ENCODE measurements at regions not wholly inside any gene's neighbourhood (a gene's known extent, or its start where the extent isn't known, plus 50 kb on each side); places are given as distances from the start of the nearest gene placed in this dataset.

DNA sequence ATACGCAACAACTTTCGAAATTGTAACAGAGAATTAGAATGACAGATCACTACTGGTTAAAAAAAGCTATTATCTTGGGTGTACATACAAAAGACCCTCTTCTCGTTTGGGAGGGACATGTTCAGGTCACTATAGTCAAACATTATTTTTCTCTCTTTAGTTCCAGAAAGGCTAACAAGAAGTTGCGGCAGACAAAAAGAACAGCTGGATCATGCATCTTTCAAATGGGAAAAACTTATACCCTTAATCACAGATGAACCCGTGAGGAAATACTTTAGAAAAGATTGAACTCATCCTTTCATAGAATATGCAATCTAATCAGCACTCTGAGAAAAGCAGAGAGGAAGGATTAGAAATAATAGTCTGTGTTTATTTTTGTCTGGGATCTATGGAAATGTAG, 72.5 kb downstream of the EVX1 start:
- no peak for DNase-seq (ENCODE audit: low read depth)
- H3K4me3 ChIP-seq (ENCODE audit: low read length): no peak overlapping the region
- TF ChIP-seq, protein P1, sequence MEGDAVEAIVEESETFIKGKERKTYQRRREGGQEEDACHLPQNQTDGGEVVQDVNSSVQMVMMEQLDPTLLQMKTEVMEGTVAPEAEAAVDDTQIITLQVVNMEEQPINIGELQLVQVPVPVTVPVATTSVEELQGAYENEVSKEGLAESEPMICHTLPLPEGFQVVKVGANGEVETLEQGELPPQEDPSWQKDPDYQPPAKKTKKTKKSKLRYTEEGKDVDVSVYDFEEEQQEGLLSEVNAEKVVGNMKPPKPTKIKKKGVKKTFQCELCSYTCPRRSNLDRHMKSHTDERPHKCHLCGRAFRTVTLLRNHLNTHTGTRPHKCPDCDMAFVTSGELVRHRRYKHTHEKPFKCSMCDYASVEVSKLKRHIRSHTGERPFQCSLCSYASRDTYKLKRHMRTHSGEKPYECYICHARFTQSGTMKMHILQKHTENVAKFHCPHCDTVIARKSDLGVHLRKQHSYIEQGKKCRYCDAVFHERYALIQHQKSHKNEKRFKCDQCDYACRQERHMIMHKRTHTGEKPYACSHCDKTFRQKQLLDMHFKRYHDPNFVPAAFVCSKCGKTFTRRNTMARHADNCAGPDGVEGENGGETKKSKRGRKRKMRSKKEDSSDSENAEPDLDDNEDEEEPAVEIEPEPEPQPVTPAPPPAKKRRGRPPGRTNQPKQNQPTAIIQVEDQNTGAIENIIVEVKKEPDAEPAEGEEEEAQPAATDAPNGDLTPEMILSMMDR (conservative IDR thresholded peaks at IDR 0.05; ENCODE audit: low read depth, low read length): no peak

DNA sequence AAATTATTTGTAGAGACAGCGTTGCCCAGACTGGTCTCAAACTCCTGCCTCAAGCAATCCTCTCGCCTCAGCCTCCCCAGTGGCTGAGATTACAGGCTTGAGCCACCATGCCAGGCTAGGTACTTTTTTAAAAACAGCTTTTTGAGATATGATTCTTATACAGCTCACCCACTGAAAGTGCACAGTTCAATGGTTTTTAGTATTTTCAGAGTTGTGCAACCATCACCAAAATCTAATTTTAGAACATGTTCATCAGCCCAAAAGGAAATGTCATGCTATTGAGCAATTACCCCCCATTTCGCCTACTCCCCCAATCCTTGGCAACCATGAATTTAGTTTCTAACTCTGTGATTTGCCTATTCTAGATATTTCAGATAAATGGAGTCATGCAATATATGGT, 73.7 kb downstream of the EVX1 start:
- no peak overlapping the region for H3K4me3 ChIP-seq (ENCODE audit: low read length)
- DNase-seq (ENCODE audit: low read depth): no peak
- TF ChIP-seq, protein P1 (conservative IDR thresholded peaks at IDR 0.05; ENCODE audit: low read depth, low read length): no peak

DNA sequence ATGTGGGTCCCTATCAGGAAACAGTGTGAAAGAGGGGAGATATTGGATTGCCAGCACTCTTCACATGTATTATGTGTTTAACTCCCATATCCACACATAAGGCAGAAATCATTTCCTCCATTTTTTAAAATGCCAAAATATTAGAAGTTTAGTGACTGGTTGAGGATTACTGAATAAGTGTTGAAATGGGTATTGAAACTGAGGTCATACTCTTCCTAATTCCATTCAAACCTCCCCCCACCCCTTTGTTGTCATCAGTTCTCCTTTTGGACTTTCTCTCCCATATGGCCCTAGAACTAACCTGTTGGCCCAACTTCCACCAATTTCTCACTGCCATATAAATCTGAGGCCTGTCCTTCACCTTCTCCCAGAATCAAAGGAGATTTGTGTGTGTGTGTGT, 81.6 kb downstream of the EVX1 start:
- H3K4me3 ChIP-seq (ENCODE audit: low read length): no peak overlapping the region
- no peak for DNase-seq (ENCODE audit: low read depth)
- TF ChIP-seq, protein P1 (conservative IDR thresholded peaks at IDR 0.05; ENCODE audit: low read depth, low read length): no peak

- TF ChIP-seq, protein P1 (conservative IDR thresholded peaks at IDR 0.05; ENCODE audit: low read depth, low read length): peak; percentile 21
- no peak for DNase-seq (ENCODE audit: low read depth)
Observed at GRCh38 chr7:27329909-27330308, 87.3 kb downstream of the EVX1 start.

DNA sequence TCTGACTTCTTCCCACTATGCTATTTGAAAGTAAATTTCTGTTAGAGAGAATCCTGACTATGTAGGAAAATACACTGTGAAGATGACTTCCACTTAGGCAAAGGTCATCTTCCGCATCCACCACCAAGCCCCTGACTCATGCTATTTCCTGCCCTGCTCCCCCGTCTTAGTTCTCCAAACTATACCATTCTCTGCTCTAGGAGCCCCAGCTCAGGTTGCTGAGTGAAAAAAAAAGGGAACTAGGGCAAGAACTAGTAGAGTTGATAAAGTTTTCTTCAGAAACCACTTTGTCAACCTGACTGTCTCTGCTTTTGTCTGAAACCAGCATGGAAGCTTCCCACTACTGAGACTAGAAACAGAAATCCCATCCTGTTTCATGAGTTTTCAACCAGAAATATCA, 96.9 kb downstream of the EVX1 start:
- H3K4me3 ChIP-seq (ENCODE audit: low read length): no peak overlapping the region
- no peak for DNase-seq (ENCODE audit: low read depth)
- TF ChIP-seq, protein P1 (conservative IDR thresholded peaks at IDR 0.05; ENCODE audit: low read depth, low read length): no peak

More at GRCh38 chr7:27329909-27330308, 87.3 kb downstream of the EVX1 start:
- no peak overlapping the region for H3K4me3 ChIP-seq (ENCODE audit: low read length)

- no peak for DNase-seq (ENCODE audit: low read depth)
Observed at GRCh38 chr7:27344471-27344870, 101.9 kb downstream of the EVX1 start.

DNA sequence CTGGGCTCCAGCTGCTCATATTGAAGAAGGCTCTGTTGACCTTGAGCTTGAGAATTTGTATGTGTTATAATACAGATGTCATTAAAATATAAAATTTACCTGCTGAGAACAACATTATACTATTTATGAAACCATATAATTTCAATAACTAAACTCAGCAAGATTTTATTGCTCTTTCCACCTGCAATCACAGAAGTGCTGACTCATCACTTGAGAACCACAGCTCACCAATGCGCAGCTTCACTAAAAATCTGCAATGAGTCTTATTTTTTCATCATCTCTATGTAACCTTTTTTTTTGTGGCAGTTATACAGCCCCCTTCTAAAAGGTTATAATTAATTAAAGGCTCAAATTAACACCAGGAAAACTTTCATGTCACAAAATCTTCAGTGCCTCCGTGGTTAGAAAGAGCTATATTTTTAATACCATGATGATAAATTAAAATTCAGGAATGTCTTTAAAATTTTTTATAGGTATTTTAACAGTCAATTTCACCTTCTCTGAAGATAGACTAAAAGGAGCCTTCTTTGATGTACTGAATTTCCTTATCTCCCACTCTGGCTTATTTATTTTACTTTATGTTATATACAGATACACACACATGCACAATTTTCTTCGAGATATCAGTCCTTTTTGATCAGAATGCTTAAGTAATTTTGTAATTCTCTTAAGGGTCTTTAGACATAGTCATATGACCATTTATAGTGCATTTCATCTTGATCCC, 102.7 kb downstream of the EVX1 start:
- TF ChIP-seq, protein P1 (conservative IDR thresholded peaks at IDR 0.05; ENCODE audit: low read depth, low read length): no peak
- DNase-seq (ENCODE audit: low read depth): no peak

More at GRCh38 chr7:27344471-27344870, 101.9 kb downstream of the EVX1 start:
- TF ChIP-seq, protein P1 (conservative IDR thresholded peaks at IDR 0.05; ENCODE audit: low read depth, low read length): no peak
- H3K4me3 ChIP-seq (ENCODE audit: low read length): no peak overlapping the region

More for the DNA sequence above, 102.7 kb downstream of the EVX1 start:
- H3K4me3 ChIP-seq (ENCODE audit: low read length): no peak overlapping the region
